Tibial nerve (tissue), 4 donors: ENCODE measurements at regions not wholly inside any gene's neighbourhood (a gene's known extent, or its start where the extent isn't known, plus 50 kb on each side); places are given as distances from the start of the nearest gene placed in this dataset.

Experiments
- DNase-seq, 2 donors: peaks; one replicate each; pipeline ENCODE4 v3.0.0-alpha.2; 2019; ENCODE audit warnings: low spot score in 2 of 2
- H3K27ac ChIP-seq, 4 donors: fragments of 200-600 bp; sonication (generic) in 3 of 4; one replicate each; pipeline ENCODE4 v1.5.1; 2017 to 2019; ENCODE audit warnings: mild to moderate bottlenecking in 1 of 4
- H3K27me3 ChIP-seq, 2 donors: fragments of 200-600 bp; sonication (generic) in 1 of 2; one replicate each; pipeline versions ENCODE4 v1.5.1 to v1.6.0; 2017 to 2019
- H3K36me3 ChIP-seq, 3 donors: fragments of 200-600 bp; sonication (generic); one replicate each; pipeline ENCODE4 v1.5.1; 2018 to 2019
- H3K4me1 ChIP-seq, 4 donors: fragments of 200-600 bp; sonication (generic) in 3 of 4; one replicate each; pipeline ENCODE4 v1.5.1; 2017 to 2019
- H3K4me3 ChIP-seq, 4 donors: fragments of 200-600 bp; sonication (generic) in 3 of 4; one replicate each; pipeline ENCODE4 v1.5.1; 2017 to 2019; ENCODE audit warnings: mild to moderate bottlenecking in 1 of 4, moderate library complexity in 1 of 4
- H3K9me3 ChIP-seq, 4 donors: fragments of 200-600 bp; sonication (generic) in 3 of 4; one replicate each; pipeline ENCODE4 v1.5.1; 2017 to 2019
- EP300 ChIP-seq, 2 donors: sonication (generic); formaldehyde crosslinking; IDR thresholded peaks; one replicate each; pipeline ENCODE4 v1.6.1; 2017; ENCODE audit warnings: antibody characterized with exemption in 2 of 2, mild to moderate bottlenecking in 1 of 2
- POLR2A ChIP-seq, 2 donors: fragments of 450-650 bp; IDR thresholded peaks; one replicate each; pipeline ENCODE4 v1.6.1; 2017; ENCODE audit warnings: antibody characterized with exemption in 2 of 2, mild to moderate bottlenecking in 2 of 2, moderate library complexity in 2 of 2
- WGBS, 2 donors: methylation state at CpG; one replicate each; pipeline ENCODE4 v1.1.5; 2018; 5-methylcytosine and 5-hydroxymethylcytosine counted together
- TF ChIP-seq, protein P1 (sequence below), 5 experiments: fragments of 200-600 bp in 3 of 5; fragments of 450-650 bp in 2 of 5; sonication (generic) in 3 of 5; IDR thresholded peaks; one replicate each; pipeline ENCODE4 v1.5.1; 2016 to 2019; ENCODE audit warnings: antibody characterized with exemption in 5 of 5, mild to moderate bottlenecking in 3 of 5, moderate library complexity in 2 of 5

DNA sequence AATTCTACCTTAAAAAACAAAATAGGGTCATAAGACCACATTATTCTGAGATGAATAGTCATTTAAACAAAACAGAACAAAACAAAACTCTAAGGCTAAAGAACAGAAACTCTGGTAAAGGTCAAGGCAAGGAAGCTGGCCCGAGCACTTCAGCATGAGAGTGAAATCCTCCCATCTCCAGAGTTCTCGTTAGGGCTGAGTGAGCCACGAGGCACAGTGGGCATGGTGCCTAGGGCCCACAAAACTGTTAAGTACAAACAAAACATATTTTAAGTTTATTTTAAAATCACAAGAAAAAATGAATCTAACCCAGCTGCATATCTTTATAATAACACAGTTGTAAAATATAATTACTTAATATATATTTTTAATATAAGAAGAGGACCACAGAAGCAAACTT, 417.8 kb upstream of the GBE1 start:
- no peaks in the 10 kb centered on the region for H3K27me3 ChIP-seq
- no peaks in the 10 kb centered on the region for H3K36me3 ChIP-seq
- WGBS, 2 donors: 45% methylated on average over 3 of the region's 3 CpGs
- H3K4me1 ChIP-seq: no peaks in the 10 kb centered on the region
- no peak overlapping the region for H3K27ac ChIP-seq
- no peaks in the 10 kb centered on the region for H3K9me3 ChIP-seq
- TF ChIP-seq, protein P1, sequence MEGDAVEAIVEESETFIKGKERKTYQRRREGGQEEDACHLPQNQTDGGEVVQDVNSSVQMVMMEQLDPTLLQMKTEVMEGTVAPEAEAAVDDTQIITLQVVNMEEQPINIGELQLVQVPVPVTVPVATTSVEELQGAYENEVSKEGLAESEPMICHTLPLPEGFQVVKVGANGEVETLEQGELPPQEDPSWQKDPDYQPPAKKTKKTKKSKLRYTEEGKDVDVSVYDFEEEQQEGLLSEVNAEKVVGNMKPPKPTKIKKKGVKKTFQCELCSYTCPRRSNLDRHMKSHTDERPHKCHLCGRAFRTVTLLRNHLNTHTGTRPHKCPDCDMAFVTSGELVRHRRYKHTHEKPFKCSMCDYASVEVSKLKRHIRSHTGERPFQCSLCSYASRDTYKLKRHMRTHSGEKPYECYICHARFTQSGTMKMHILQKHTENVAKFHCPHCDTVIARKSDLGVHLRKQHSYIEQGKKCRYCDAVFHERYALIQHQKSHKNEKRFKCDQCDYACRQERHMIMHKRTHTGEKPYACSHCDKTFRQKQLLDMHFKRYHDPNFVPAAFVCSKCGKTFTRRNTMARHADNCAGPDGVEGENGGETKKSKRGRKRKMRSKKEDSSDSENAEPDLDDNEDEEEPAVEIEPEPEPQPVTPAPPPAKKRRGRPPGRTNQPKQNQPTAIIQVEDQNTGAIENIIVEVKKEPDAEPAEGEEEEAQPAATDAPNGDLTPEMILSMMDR (IDR thresholded peaks at IDR 0.05): no peak
- no peak for TF ChIP-seq POLR2A (IDR thresholded peaks at IDR 0.05)
- no peak for TF ChIP-seq EP300 (IDR thresholded peaks at IDR 0.05)
- no peak overlapping the region for H3K4me3 ChIP-seq
- DNase-seq: no peak

DNA sequence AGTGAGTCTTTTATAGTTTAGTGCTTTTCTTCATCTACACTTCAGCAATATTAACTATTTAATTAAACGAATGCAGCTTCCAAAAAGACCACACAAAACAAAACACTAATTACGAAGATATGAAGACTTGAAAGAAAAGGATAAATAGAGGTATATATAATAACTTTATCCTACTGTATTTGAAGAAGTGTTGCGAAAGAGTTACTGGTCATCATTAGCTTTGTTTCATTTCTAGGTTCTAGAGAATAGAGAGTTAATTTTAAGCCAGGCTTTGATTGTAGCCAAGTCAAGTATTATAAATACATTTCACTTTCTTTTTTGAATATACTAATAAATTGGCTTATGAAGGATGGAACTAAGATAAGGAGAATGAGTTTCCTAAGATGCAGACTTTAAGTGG, 416.8 kb upstream of the GBE1 start:
- no peaks in the 10 kb centered on the region for H3K9me3 ChIP-seq
- H3K27me3 ChIP-seq: no peaks in the 10 kb centered on the region
- WGBS, 2 donors: 90 to 93% methylated on average over 3 of the region's 3 CpGs
- TF ChIP-seq EP300 (IDR thresholded peaks at IDR 0.05) (no peak), POLR2A (IDR thresholded peaks at IDR 0.05) (no peak)
- TF ChIP-seq, protein P1 (IDR thresholded peaks at IDR 0.05): no peak
- no peak overlapping the region for H3K27ac ChIP-seq
- no peak overlapping the region for H3K4me3 ChIP-seq
- H3K36me3 ChIP-seq: no peaks in the 10 kb centered on the region
- DNase-seq: no peak
- H3K4me1 ChIP-seq: no peaks in the 10 kb centered on the region

DNA sequence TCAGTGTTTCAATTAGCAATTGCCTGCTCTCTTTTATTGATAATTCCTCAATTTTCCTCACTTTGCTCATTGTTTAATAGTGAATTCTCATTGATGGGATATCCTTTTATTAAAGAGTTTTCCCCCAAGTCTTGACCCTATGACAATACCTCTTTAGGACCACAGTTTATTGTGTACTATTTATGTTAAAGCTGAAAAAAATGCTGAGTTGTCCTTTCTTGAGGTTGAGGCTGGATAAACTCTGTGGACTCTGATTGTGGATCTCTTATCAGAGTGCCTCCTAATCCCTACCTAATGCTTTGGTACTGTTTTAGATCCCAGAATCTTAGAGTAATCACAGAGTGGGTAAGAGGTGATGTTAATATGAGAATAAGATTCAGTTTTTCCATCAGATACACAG, 416.3 kb upstream of the GBE1 start:
- no peaks in the 10 kb centered on the region for H3K4me1 ChIP-seq
- H3K27ac ChIP-seq: no peak overlapping the region
- no peak for DNase-seq
- no peak overlapping the region for H3K4me3 ChIP-seq
- H3K9me3 ChIP-seq: no peaks in the 10 kb centered on the region
- no peaks in the 10 kb centered on the region for H3K27me3 ChIP-seq
- TF ChIP-seq, protein P1 (IDR thresholded peaks at IDR 0.05): no peak
- no peak for TF ChIP-seq EP300 (IDR thresholded peaks at IDR 0.05)
- no peaks in the 10 kb centered on the region for H3K36me3 ChIP-seq

GRCh38 chr3:82165266-82165665, 403.8 kb upstream of the GBE1 start:
- no peaks in the 10 kb centered on the region for H3K4me1 ChIP-seq
- TF ChIP-seq EP300 (IDR thresholded peaks at IDR 0.05) (no peak), POLR2A (IDR thresholded peaks at IDR 0.05) (no peak)
- TF ChIP-seq, protein P1 (IDR thresholded peaks at IDR 0.05): no peak
- no peaks in the 10 kb centered on the region for H3K36me3 ChIP-seq
- no peaks in the 10 kb centered on the region for H3K9me3 ChIP-seq
- no peak for DNase-seq
- H3K4me3 ChIP-seq: no peak overlapping the region
- H3K27me3 ChIP-seq: no peaks in the 10 kb centered on the region
- H3K27ac ChIP-seq: no peak overlapping the region
- WGBS, 2 donors: 43 to 48% methylated on average over 1 of the region's 1 CpG

DNA sequence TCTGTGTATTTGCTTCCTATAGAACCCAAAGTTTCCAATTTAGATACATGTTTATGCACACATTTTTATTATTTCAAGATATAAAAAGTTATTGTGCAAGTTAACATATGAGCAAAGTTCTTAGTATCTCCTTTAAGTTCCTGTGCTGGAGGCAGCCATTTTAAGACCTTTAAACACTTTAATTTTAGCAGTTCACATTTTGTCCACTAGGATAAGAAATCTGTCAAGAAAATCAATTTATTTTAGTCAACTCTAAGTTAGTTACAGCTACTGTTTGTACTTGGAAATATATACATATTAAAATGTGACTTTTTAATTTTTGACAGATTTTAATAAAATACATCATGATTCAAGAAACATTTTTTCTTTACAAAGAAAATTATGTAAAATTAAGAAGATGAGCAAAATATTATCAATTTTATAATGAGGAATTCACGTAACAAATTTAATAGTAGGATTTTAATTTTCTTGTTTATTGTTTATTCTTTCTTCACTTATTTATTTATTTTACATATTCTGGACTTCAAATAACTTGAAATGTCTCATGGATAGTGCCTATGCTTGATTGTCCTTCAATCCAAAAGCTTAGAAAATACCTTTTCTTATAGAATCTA, 402.6 kb upstream of the GBE1 start:
- WGBS, 2 donors: 92 to 96% methylated on average over 1 of the region's 1 CpG
- TF ChIP-seq, protein P1 (IDR thresholded peaks at IDR 0.05): no peak
- TF ChIP-seq POLR2A (IDR thresholded peaks at IDR 0.05) (no peak), EP300 (IDR thresholded peaks at IDR 0.05) (no peak)
- Histone ChIP-seq H3K27ac (no peak overlapping the region), H3K27me3 (no peaks in the 10 kb centered on the region), H3K4me3 (no peak overlapping the region), H3K4me1 (no peaks in the 10 kb centered on the region), H3K9me3 (no peaks in the 10 kb centered on the region), H3K36me3 (no peaks in the 10 kb centered on the region)
- DNase-seq: no peak
